Parathyroid adenoma (tissue), 2 donors: ENCODE measurements at regions not wholly inside any gene's neighbourhood (a gene's known extent, or its start where the extent isn't known, plus 50 kb on each side); places are given as distances from the start of the nearest gene placed in this dataset.

Experiments
- H2AFZ ChIP-seq: fragments of 300-600 bp; sonication (generic); one replicate; pipeline ENCODE4 v1.7.0; 2017; ENCODE audit warnings: antibody characterized with exemption, mild to moderate bottlenecking
- H3K27ac ChIP-seq: fragments of 300-600 bp; sonication (generic); one replicate; pipeline ENCODE4 v1.7.0; 2017
- H3K27me3 ChIP-seq: fragments of 300-600 bp; sonication (generic); one replicate; pipeline ENCODE4 v1.7.0; 2017; ENCODE audit warnings: low read length; ENCODE audit not compliant: control insufficient read depth, insufficient read depth
- H3K36me3 ChIP-seq: fragments of 300-600 bp; sonication (generic); one replicate; pipeline ENCODE4 v1.7.0; 2017; ENCODE audit warnings: low read length; ENCODE audit not compliant: control insufficient read depth, insufficient read depth
- H3K4me1 ChIP-seq: fragments of 300-600 bp; sonication (generic); one replicate; pipeline ENCODE4 v1.7.0; 2017; ENCODE audit warnings: control low read depth
- H3K4me2 ChIP-seq: fragments of 300-600 bp; sonication (generic); one replicate; pipeline ENCODE4 v1.7.0; 2017; ENCODE audit warnings: low read length
- H3K4me3 ChIP-seq: fragments of 300-600 bp; sonication (generic); one replicate; pipeline ENCODE4 v1.7.0; 2017; ENCODE audit warnings: low read depth, low read length
- H3K79me2 ChIP-seq: fragments of 300-600 bp; sonication (generic); one replicate; pipeline ENCODE4 v1.7.0; 2017; ENCODE audit warnings: control low read depth
- H3K9ac ChIP-seq: fragments of 300-600 bp; sonication (generic); one replicate; pipeline ENCODE4 v1.7.0; 2017; ENCODE audit warnings: mild to moderate bottlenecking
- H3K9me3 ChIP-seq: fragments of 300-600 bp; sonication (generic); one replicate; pipeline ENCODE4 v1.7.0; 2017; ENCODE audit warnings: low read length; ENCODE audit not compliant: control insufficient read depth
- TF ChIP-seq, protein P1 (sequence below): fragments of 300-600 bp; sonication (generic); IDR thresholded peaks from one replicate; pipeline ENCODE4 v1.7.0; 2017; ENCODE audit warnings: antibody characterized with exemption, mild to moderate bottlenecking
- donor health status: primary hyperparathyroidism.

DNA sequence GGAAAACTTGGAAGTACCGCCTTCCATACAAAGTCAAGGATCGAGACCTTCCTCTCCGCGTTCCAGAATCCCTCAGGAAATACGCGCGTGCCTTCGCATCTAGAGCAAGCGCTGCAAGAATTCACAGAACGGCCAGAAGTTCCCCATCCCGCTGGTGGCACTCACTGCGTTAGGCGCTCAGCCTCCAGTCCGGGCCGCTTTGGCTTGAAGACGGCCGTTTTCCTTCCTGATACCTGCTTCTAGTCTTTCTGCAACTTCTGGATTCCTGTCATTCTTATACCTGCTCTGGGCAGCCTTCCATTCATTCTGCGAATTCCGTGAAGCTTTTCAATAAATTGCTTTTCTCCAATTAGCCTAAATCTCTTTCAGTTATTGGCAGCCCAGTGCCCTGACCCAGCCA, 896.4 kb downstream of the TRIML1 start:
- H3K4me1 ChIP-seq, result no peaks in the 10 kb centered on the region
- no peak overlapping the region for H3K4me2 ChIP-seq
- no peaks in the 10 kb centered on the region for H3K9me3 ChIP-seq
- H3K4me3 ChIP-seq, result no peak overlapping the region
- TF ChIP-seq, protein P1, sequence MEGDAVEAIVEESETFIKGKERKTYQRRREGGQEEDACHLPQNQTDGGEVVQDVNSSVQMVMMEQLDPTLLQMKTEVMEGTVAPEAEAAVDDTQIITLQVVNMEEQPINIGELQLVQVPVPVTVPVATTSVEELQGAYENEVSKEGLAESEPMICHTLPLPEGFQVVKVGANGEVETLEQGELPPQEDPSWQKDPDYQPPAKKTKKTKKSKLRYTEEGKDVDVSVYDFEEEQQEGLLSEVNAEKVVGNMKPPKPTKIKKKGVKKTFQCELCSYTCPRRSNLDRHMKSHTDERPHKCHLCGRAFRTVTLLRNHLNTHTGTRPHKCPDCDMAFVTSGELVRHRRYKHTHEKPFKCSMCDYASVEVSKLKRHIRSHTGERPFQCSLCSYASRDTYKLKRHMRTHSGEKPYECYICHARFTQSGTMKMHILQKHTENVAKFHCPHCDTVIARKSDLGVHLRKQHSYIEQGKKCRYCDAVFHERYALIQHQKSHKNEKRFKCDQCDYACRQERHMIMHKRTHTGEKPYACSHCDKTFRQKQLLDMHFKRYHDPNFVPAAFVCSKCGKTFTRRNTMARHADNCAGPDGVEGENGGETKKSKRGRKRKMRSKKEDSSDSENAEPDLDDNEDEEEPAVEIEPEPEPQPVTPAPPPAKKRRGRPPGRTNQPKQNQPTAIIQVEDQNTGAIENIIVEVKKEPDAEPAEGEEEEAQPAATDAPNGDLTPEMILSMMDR, result no peak
- no peaks in the 10 kb centered on the region for H3K36me3 ChIP-seq
- no peak overlapping the region for H2AFZ ChIP-seq
- H3K27ac ChIP-seq, result no peak overlapping the region
- no peaks in the 10 kb centered on the region for H3K79me2 ChIP-seq
- H3K27me3 ChIP-seq, result no peaks in the 10 kb centered on the region
- H3K9ac ChIP-seq, result no peak overlapping the region

DNA sequence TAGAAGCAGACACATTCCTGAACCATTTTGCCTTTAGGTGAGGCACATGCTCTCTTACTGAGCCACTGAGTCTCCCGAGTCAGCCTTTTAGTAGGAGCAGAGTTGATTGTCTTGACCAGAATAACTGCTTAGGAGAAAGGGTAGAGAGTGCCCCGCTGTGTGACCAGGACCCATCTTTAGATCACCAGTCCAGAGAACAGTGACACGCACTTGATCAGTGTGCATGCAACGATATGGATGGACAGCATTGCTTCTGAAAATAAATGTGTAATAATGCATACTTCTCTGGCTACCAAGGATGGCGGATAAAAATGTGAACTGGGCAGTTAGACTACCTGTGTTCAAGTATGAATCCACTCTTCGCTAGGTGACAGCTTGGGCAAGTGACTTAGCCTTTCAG, 897.7 kb downstream of the TRIML1 start:
- no peaks in the 10 kb centered on the region for H3K27me3 ChIP-seq
- no peak overlapping the region for H3K9ac ChIP-seq
- H3K27ac ChIP-seq, result no peak overlapping the region
- H2AFZ ChIP-seq, result no peak overlapping the region
- no peaks in the 10 kb centered on the region for H3K79me2 ChIP-seq
- no peak overlapping the region for H3K4me2 ChIP-seq
- no peaks in the 10 kb centered on the region for H3K4me1 ChIP-seq
- H3K36me3 ChIP-seq, result no peaks in the 10 kb centered on the region
- TF ChIP-seq, protein P1, result no peak
- H3K9me3 ChIP-seq, result no peaks in the 10 kb centered on the region
- H3K4me3 ChIP-seq, result no peak overlapping the region

DNA sequence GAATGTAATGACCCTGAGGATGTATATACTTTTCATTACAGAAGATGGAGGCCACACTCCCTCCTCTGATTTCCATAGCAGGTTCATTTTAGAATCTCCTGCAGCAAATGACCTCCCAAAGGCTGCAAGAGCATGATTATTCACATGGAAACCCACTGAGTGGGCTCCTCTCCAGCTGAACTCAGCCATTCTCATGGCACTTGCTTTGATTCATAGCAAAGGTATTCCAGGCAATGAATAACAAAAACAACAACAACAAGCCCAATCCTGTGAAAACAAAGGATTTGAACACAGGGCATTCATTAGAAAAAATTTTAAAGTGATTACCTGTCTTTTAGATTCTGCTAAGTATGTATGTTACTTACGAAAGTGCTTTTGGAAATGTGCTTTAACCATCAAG, 894.0 kb upstream of the FRG1 start:
- H3K79me2 ChIP-seq, result no peaks in the 10 kb centered on the region
- H3K9ac ChIP-seq, result no peak overlapping the region
- H3K4me1 ChIP-seq, result no peaks in the 10 kb centered on the region
- H3K4me2 ChIP-seq, result no peak overlapping the region
- H2AFZ ChIP-seq, result no peak overlapping the region
- no peaks in the 10 kb centered on the region for H3K9me3 ChIP-seq
- H3K27ac ChIP-seq, result no peak overlapping the region
- no peak overlapping the region for H3K4me3 ChIP-seq
- TF ChIP-seq, protein P1, result no peak
- H3K36me3 ChIP-seq, result no peaks in the 10 kb centered on the region
- H3K27me3 ChIP-seq, result no peaks in the 10 kb centered on the region

DNA sequence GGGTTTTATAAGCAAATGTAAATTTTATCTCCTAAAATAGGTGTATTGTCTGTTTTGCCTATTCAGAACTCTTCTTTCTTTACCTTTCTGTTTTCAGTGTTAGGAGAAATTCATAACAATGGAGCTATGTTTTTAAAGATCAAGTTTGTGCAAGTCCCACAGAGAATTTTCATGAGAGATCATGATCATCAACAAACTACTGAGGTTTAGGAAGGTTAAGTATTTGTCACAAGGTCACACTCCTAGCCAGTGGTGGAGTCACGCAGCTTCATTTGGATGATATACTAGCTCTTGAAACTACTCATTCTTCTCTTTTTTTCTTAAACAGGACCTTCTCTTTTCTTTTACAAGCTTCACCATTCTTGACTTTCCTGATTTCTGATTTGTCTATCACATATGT, 892.6 kb upstream of the FRG1 start:
- Histone ChIP-seq H3K9ac (no peak overlapping the region), H3K9me3 (no peaks in the 10 kb centered on the region), H3K4me2 (no peak overlapping the region), H3K27me3 (no peaks in the 10 kb centered on the region), H3K4me1 (no peaks in the 10 kb centered on the region), H3K4me3 (no peak overlapping the region), H2AFZ (no peak overlapping the region), H3K79me2 (no peaks in the 10 kb centered on the region), H3K27ac (no peak overlapping the region), H3K36me3 (no peaks in the 10 kb centered on the region)
- TF ChIP-seq, protein P1, result no peak

DNA sequence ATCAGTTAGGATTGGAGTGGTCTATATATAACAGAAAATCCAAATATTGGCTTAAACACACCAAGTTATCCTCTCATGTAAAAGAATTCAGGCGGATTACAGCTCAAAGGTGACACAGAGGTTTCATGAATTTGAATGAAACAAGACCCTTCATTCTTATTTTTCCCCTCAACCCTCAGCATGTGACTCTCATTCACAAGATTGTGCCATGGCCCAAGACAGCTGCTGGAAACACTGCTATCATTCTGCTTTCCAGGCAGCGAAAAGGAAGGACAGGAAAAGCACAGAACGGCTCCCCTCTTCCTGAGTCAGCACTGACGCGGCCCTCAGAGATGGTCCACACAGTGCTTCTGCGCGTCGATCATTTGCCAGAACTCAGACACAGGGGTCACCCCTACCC, 891.0 kb upstream of the FRG1 start:
- H3K27ac ChIP-seq, result no peak overlapping the region
- H3K4me1 ChIP-seq, result no peaks in the 10 kb centered on the region
- H3K9ac ChIP-seq, result no peak overlapping the region
- H3K4me3 ChIP-seq, result no peak overlapping the region
- H3K4me2 ChIP-seq, result no peak overlapping the region
- H3K79me2 ChIP-seq, result no peaks in the 10 kb centered on the region
- H2AFZ ChIP-seq, result no peak overlapping the region
- TF ChIP-seq, protein P1, result no peak
- H3K36me3 ChIP-seq, result no peaks in the 10 kb centered on the region
- no peaks in the 10 kb centered on the region for H3K9me3 ChIP-seq
- H3K27me3 ChIP-seq, result no peaks in the 10 kb centered on the region
